DOHH2 (cell line): ENCODE measurements at regions not wholly inside any gene's neighbourhood (a gene's known extent, or its start where the extent isn't known, plus 50 kb on each side); places are given as distances from the start of the nearest gene placed in this dataset.

Experiments used
- H3F3A ChIP-seq: fragments of 200-600 bp; sonication (generic), shearing (Covaris generic); 2 replicates; pipeline ENCODE4 v1.6.0; 2016; ENCODE audit warnings: antibody characterized with exemption, mild to moderate bottlenecking; ENCODE audit not compliant: control insufficient read depth, insufficient read depth
- H3K27ac ChIP-seq: fragments of 200-600 bp; sonication (generic); 2 replicates; pipeline ENCODE4 v1.5.1; 2014; ENCODE audit warnings: low read depth, mild to moderate bottlenecking, low read length, moderate library complexity
- H3K27me3 ChIP-seq: fragments of 200-600 bp; sonication (generic); 2 replicates; pipeline ENCODE4 v1.6.1; 2014; ENCODE audit warnings: mild to moderate bottlenecking, low read length, mixed read lengths; ENCODE audit not compliant: control insufficient read depth
- H3K36me3 ChIP-seq: fragments of 200-600 bp; sonication (generic); 2 replicates; pipeline ENCODE4 v1.6.1; 2014; ENCODE audit warnings: mild to moderate bottlenecking, low read length, moderate library complexity, mixed read lengths; ENCODE audit not compliant: control insufficient read depth
- H3K4me1 ChIP-seq: fragments of 200-600 bp; sonication (generic); 2 replicates; pipeline ENCODE4 v1.6.1; 2014; ENCODE audit warnings: mild to moderate bottlenecking, low read length, mixed read lengths; ENCODE audit not compliant: control insufficient read depth
- H3K4me2 ChIP-seq: fragments of 200-600 bp; sonication (generic); 2 replicates; pipeline ENCODE4 v1.6.0; 2014; ENCODE audit warnings: mild to moderate bottlenecking, low read length, moderate library complexity
- H3K4me3 ChIP-seq: fragments of 200-600 bp; sonication (generic); 2 replicates; pipeline ENCODE4 v1.5.1; 2014; ENCODE audit warnings: mild to moderate bottlenecking, low read length, mixed read lengths
- H3K79me2 ChIP-seq: fragments of 200-600 bp; sonication (generic); 2 replicates; pipeline ENCODE4 v1.6.1; 2014; ENCODE audit warnings: mild to moderate bottlenecking, low read length, mixed read lengths; ENCODE audit not compliant: control insufficient read depth
- H3K9me2 ChIP-seq: fragments of 200-600 bp; sonication (generic); replicated peaks from 2 replicates; pipeline ENCODE4 v1.6.1; 2014; ENCODE audit warnings: mild to moderate bottlenecking, low read length, mixed read lengths; ENCODE audit not compliant: control insufficient read depth
- H3K9me3 ChIP-seq: fragments of 200-600 bp; sonication (generic); 2 replicates; pipeline ENCODE4 v1.6.1; 2014; ENCODE audit warnings: antibody characterized with exemption, low read length, mixed read lengths; ENCODE audit not compliant: control insufficient read depth, insufficient read depth
- H4K20me1 ChIP-seq: fragments of 200-600 bp; sonication (generic); 2 replicates; pipeline ENCODE4 v1.6.0; 2014; ENCODE audit warnings: low read depth, mild to moderate bottlenecking, antibody characterized with exemption, low read length, moderate library complexity; ENCODE audit not compliant: control insufficient read depth, insufficient read depth
- EZH2phosphoT487 ChIP-seq: fragments of 200-600 bp; sonication (generic); IDR thresholded peaks from 2 replicates; pipeline ENCODE4 v1.6.1; 2017; ENCODE audit warnings: borderline replicate concordance, mild to moderate bottlenecking, antibody characterized with exemption, low read length, moderate library complexity, mixed read lengths
- TF ChIP-seq, protein P1 (sequence below): fragments of 200-600 bp; sonication (generic); IDR thresholded peaks from one replicate; pipeline ENCODE4 v1.5.1; 2014; ENCODE audit warnings: antibody characterized with exemption, mild to moderate bottlenecking, low read depth, low read length; ENCODE audit not compliant: poor library complexity, severe bottlenecking

DNA sequence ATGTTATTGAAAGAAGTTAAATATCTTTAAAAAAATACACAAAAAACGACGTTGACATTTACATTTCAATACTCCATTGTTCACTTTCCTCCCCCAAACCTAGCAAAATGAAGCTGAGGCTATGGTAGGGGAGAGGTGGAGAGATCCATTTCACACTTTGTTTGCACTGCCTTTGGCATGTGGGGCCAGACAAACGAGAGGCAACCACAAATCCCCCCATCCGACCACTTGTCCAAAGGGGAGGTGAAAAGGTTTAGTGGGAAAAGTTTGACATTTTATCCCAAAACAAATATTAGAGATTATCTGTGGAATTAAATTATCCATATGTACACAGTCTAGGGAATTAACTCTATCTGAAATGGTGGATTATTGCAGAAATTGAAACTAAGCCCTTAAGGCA is 261.7 kb upstream of the FIGN start:
- Histone ChIP-seq H3K4me2 (no peak overlapping the region), H3K27me3 (no peaks in the 10 kb centered on the region), H3K9me3 (no peaks in the 10 kb centered on the region), H3K36me3 (no peaks in the 10 kb centered on the region), H3K4me1 (no peaks in the 10 kb centered on the region), H3F3A (no peaks in the 10 kb centered on the region), H3K79me2 (no peaks in the 10 kb centered on the region), H3K9me2 (no peaks in the 10 kb centered on the region), H3K27ac (no peak overlapping the region), H4K20me1 (no peaks in the 10 kb centered on the region), H3K4me3 (no peak overlapping the region)
- TF ChIP-seq EZH2phosphoT487: no peak
- TF ChIP-seq, protein P1, sequence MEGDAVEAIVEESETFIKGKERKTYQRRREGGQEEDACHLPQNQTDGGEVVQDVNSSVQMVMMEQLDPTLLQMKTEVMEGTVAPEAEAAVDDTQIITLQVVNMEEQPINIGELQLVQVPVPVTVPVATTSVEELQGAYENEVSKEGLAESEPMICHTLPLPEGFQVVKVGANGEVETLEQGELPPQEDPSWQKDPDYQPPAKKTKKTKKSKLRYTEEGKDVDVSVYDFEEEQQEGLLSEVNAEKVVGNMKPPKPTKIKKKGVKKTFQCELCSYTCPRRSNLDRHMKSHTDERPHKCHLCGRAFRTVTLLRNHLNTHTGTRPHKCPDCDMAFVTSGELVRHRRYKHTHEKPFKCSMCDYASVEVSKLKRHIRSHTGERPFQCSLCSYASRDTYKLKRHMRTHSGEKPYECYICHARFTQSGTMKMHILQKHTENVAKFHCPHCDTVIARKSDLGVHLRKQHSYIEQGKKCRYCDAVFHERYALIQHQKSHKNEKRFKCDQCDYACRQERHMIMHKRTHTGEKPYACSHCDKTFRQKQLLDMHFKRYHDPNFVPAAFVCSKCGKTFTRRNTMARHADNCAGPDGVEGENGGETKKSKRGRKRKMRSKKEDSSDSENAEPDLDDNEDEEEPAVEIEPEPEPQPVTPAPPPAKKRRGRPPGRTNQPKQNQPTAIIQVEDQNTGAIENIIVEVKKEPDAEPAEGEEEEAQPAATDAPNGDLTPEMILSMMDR: no peak

DNA sequence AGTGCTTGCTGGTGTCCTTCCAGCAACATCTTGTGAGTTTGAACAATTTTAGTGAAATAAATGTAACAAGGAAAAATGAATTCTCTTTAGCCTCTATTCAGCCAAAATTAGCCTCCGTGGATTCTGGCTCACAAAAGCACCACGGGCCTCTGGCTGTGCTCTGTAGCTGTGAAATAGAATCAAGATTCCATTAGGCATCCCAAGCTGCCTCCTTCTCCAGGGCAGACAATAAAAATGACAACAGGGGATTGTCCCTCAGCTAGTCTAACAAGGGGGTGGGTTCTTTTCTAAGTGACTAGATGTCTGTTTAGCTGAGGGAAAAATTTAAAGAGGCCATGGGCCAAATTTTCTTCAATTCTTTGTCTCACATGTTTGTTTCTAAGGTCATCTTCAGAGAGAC is 254.7 kb upstream of the FIGN start:
- Histone ChIP-seq H4K20me1 (no peaks in the 10 kb centered on the region), H3K27ac (no peak overlapping the region), H3K36me3 (no peaks in the 10 kb centered on the region), H3K4me1 (no peaks in the 10 kb centered on the region), H3F3A (no peaks in the 10 kb centered on the region), H3K4me2 (no peak overlapping the region), H3K79me2 (no peaks in the 10 kb centered on the region), H3K9me2 (no peaks in the 10 kb centered on the region), H3K4me3 (no peak overlapping the region), H3K9me3 (no peaks in the 10 kb centered on the region), H3K27me3 (no peaks in the 10 kb centered on the region)
- TF ChIP-seq, protein P1: no peak
- no peak for TF ChIP-seq EZH2phosphoT487

DNA sequence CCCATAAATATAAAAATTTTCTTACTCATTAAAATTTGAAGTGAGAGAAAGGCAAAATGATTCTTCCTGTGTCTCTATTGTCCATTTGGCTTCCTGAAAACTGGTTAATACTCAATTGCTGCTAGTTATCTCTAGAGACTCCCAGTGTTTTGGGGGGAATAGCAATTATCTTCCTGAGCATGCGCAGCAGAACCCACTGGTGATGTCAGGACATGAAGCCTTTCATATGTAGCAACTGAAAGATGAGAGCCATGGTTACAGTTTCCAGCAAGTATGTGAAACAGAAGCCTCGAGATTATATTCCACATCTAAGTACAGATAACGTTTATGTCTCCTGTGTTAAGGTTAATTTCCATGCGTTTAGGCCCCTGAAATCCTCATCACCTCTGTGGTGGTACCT is 254.3 kb upstream of the FIGN start:
- H4K20me1 ChIP-seq: no peaks in the 10 kb centered on the region
- no peaks in the 10 kb centered on the region for H3F3A ChIP-seq
- H3K9me3 ChIP-seq: no peaks in the 10 kb centered on the region
- H3K4me1 ChIP-seq: no peaks in the 10 kb centered on the region
- no peak overlapping the region for H3K4me2 ChIP-seq
- TF ChIP-seq EZH2phosphoT487: no peak
- TF ChIP-seq, protein P1: no peak
- H3K27ac ChIP-seq: no peak overlapping the region
- H3K79me2 ChIP-seq: no peaks in the 10 kb centered on the region
- H3K9me2 ChIP-seq: no peaks in the 10 kb centered on the region
- no peaks in the 10 kb centered on the region for H3K27me3 ChIP-seq
- H3K4me3 ChIP-seq: no peak overlapping the region
- H3K36me3 ChIP-seq: no peaks in the 10 kb centered on the region
